ENCODE measurements at regions not wholly inside any gene's neighbourhood (a gene's known extent, or its start where the extent isn't known, plus 50 kb on each side); places are given as distances from the start of the nearest gene placed in this dataset.

- no peak for TF ChIP-seq CTCF (conservative IDR thresholded peaks at IDR 0.05; ENCODE audit: low read length)
- no peak for TF ChIP-seq EZH2phosphoT487 (IDR thresholded peaks at IDR 0.05; ENCODE audit: borderline replicate concordance)
These were observed 192.3 kb upstream of the CXorf66 start for GRCh38 chrX:140157611-140158010.
